ENCODE measurements at regions not wholly inside any gene's neighbourhood (a gene's known extent, or its start where the extent isn't known, plus 50 kb on each side); places are given as distances from the start of the nearest gene placed in this dataset.

DNA sequence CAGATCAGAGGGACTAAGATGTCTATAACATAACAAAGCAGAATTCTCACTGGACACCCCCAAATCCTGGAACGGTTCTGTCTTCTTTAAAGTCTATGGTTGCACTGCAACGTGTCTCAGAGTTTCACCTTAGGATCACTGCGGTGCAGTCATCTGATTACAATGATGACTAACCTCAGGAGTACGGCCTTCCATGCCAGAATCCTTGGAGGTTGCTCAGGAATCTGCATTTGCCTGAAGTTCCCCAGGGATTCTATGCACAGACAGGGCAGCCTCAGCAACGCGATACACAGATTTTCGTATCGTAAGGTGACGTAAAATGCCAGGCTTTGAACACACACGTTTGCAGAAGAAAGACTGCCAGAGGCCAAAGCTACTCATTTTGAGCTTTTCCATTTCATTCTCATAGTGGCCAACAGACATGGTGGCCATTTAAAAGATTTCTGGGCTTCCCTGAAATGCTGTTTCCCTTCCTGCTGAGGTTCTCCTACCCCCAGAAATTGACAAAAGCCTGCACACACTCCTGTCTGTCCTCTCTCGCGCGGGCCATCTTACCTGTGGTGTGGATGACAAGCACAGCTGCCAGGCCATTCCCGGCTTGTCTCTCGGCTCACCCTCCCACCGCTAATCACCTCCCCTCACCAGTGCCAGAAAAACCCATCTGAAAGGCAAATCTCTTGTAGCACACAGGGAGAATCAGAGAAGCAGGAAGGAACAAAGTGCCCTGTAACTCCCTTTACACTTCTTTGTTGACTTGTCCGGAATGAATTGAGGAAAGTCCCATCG, 148.8 kb downstream of the ACKR3 start:
- no peak for DNase-seq (ENCODE audit: low spot score)

DNA sequence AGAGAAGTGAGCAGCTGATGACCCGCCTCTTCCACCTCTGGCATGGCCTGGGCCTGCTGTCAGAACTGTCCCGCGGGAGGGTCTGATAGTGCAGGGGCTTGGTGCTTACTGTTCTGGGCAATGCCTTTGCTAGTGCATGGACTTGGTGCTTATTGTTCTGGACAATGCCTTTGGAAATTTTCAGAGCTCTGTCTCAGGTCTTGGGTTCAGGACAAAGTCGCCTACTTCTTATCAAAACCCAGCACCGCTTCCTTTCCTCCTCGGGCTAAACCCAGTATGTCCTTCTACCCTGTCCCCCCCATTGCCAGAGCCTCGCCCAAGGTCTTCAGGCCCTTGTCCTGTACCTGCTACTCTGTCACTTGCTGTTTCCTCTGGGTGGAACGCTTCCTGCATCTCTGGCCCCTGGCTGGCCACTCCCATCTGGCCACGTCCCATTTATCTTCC, 149.6 kb downstream of the ACKR3 start:
- no peak for DNase-seq (ENCODE audit: low spot score)

DNA sequence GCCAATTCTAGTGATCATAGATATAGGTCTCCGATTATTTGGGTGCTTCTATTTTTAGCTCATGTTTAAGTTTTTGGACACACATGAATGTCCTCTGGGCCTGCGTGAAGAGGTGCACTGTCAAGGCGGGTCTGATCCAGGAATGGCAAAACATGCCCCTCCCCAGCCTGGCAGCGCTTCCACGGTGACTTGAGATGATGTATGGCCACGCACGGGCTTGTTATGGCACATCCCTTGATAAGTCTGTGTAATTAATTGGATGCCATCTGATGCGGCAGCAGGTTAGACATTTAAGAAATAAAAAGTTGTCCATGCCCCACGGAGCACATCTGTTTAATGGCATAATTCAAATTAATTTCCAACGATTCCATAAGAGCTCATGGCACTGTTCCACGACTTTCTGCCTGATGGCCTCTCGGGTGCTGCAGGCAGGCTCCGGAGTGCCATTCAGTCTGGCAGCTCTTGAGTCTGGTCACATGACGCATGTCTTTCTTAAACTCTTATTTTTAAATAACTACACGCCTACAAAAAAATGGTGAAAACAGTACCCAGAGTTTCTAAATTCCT, 151.4 kb downstream of the ACKR3 start:
- DNase-seq (ENCODE audit: low spot score), result no peak

DNA sequence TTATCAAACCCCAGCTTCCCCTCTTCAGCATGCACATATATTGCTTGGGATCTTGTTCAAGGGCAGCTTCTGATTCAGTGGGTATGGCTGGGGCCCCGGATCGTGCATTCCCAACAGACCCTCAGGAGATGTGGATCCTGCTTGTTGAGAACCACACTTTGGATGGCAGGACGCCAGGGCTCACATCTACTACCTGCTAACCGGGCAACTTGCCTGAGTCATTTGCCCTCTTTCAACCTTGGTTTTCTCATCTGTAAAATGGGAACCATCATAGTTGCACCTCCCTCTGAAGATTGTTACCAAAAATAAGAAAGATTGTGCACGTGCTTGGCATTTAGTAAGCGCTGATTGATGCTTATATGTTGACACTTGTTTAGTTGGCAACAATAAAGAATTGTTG, 154.6 kb downstream of the ACKR3 start:
- DNase-seq (ENCODE audit: low spot score), result no peak

DNA sequence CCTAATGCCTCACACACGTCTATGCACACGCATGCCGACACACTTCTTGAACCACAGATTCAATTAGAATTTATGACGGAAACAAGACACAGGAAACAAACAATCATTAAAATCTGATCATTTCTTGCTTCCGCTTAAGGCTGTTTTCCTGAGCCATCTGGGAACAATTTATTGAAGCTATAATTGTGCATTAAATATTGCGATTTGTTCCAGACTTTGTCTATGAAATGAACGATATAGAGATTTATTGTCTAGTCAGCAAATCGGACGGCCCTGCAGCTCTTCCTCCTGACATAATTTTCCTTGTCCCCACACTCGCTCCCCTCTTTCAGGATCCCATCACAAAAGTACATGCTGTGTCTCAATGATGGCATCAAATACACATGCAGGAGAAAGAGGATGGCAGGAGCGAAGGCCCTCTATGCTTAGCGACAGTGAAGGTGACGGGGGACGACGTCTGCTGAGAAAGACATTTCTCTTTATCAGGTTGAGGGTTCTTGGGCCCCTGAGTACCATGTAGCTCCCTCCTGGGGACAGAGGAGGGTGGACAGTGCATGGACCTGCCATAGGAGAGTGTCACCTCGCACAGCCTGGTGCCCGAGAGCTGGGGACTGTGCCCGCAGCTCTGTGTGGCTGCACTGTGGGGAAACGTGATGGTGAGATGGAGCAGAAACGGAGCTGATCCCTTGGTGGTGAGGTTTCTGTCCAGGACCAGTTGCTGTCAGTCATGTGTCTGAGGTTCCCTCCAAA, 157.3 kb downstream of the ACKR3 start:
- no peak for DNase-seq (ENCODE audit: low spot score)

DNA sequence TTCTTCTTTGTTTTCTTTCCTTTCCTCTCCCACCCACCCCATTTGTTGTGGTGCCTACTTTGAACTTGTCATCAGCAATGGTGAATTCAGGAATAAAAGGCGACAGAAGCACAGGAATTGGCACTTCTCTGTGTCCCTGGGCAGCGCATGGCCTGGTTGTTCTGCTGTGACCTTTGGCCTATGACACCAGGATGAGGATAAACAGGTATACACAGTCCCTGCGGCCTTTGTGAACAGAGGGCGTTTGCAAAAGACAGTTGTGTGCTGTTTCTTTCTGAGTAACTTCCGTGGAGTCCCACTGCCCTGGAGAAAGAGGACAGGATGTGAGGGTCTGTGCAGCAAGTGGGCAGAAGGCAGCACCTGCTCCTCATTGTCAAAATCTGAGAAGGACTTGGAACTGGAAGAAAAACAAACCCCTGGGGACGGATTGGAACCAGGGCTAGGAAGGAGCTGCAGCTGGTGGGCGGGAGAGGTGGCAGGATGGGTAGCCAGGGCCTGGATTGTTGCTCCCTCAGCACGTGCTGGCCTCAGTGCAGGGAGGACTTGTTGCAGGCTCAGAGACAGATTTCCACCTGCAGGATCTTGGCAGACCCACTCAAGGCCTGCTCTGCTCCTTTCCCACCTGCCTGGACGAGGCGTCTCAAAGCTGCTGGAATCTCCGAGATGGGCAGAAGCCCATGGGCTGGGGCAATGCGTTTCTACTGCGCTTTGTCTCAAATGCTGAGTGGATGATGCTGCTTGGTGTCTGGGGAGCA, 159.5 kb downstream of the ACKR3 start:
- DNase-seq (ENCODE audit: low spot score), result no peak

DNA sequence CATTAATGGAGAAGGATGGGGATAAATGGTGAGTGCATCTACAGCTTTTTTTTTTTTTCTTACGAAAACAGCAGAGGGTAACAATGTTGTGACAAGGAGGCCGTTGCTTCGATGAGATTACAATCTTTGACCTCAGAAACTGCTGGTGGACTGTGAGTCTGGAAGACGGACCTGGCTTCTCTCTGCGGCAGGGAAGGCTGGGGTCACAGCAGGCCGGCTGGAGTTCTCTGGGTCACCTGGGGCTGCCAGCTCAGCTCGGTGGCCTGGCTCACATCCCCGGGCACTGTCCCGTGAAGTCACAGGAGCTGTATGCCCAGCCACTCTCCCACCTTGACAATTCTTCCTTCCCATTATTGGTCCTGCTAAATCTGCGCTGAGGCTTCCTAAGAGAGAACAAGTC, 160.8 kb downstream of the ACKR3 start:
- DNase-seq (ENCODE audit: low spot score), result no peak

DNA sequence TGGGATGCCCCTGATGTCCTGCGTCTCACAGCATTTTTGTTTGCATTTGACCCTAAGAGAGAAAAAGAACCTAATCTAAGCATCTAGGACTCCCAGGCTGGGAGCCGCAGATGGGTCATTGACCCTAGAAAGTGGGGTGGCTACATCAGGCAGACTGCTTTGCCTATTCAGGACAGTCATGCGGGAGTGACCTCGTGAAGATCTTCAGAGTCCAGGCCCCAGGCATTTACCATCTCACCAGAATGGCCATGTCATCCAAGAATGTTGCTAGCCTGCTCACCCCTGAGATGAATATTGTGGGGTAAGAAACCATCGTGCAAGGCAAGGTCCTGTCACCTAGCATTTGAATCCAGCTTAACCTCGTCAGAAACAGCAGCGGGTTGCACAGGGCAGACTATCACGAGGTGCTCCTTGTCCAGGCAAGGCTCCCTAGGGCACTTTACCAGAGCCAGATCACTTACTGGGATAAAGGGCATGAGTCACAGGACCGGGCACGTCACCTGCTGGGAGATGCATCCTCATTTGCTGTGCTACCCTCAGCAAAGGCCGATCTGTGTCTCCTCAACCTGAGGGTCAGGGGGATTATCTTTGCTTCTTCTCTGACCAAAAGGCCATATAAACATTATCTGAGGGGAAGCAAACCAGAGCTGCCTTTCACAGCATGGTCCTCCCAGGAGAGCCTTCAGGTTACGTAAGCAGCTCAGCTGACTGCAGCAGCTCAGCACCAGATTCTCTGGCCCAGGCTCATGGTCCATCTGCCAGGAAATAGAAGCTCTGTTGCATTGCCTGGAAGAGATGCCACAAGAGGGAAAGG, 162.3 kb downstream of the ACKR3 start:
- no peak for DNase-seq (ENCODE audit: low spot score)

DNA sequence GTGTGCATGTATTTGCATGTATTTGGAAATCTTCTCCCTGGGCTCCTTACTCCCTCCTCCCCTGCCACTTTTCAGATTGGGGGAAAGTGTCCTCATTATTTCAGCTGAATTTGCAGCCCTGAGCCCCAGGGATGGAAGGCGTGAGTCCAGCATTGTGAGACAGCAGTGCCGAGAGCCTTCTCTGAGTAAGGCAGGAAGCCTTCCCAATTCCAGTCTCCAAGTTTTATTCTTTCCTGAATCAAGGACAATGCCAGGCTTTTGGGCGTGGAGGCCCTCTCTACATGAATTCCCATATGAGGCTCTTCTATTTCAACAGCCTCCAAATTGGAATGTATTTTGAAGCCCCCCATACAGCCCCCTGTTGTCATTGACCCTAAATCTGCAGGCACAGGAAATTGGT, 163.5 kb downstream of the ACKR3 start:
- DNase-seq (ENCODE audit: low spot score), result no peak

DNA sequence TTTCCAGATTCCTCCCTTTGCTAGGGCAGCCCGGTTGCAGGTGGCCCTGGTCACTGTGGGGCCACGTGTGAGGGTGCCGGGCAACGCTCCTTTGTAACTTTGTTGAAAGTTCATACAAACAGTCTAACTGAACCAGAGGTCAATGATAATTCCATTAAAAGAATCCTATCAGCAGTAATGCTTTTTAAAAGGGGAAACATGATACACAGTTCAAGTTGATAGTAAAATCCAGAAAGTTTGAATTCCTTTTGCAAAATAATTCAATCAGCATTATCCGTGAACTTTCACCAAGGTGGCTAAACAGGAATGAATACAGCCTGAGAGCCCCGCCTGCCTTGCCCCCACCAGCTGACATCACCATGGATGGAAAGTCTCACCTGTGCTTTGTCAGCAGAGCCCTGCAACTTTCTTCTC, 166.2 kb downstream of the ACKR3 start:
- DNase-seq (ENCODE audit: low spot score), result no peak

DNA sequence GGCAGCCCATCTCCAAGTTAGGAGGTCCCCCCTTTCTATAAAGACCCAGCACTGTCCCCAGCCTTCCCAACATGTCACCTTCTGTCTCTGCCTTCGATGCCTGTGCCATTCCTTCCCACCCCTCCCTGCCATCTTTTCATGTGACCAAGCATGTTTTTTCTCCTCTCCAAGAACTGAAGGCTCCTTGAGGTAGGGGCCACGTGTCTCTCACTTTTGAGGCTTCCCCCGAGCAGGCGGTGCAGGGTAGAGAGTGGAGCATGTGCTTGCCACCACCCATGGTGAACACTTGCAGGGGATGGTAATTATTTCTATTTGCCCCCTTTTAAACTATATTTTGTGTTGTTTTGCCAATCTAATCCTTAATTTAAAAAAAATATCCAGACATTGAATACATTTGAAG, 168.4 kb downstream of the ACKR3 start:
- no peak for DNase-seq (ENCODE audit: low spot score)

DNA sequence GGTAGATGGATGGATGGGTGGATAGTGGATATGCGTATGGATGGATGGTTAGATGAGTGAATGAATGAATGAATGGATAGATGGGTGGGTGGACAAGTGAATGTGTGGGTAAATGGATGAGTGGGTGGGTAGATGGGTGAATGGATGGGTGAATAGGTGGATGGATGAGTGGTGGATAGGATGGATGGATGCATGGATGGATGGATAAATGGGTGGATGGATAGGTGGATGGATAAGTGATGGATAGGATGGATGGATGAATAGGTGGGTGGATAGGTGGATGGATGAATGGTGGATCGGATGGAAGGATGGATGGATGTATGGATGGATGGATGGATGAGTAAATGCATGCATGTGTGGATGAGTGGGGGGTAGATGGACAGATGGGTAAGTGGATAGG, 169.3 kb downstream of the ACKR3 start:
- DNase-seq (ENCODE audit: low spot score), result no peak

DNA sequence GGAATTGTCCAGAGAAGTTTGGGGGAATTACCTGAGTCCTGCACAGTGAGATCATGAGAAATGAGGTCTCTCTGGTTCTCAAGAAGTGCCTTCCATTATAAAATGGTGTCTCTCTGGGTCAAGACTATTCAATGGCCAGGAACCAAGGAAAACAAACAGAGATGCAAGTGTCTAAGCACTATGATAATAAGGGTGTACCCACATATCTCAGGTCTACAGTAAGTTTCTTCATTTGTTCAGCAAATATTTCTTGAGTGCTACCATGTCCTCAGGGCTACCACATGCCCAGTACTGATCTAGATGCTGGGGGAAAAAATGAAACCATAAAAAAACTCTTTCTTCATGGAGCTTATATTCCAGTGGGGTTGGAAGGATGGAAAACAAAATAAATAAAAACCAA, 170.0 kb downstream of the ACKR3 start:
- no peak for DNase-seq (ENCODE audit: low spot score)

DNA sequence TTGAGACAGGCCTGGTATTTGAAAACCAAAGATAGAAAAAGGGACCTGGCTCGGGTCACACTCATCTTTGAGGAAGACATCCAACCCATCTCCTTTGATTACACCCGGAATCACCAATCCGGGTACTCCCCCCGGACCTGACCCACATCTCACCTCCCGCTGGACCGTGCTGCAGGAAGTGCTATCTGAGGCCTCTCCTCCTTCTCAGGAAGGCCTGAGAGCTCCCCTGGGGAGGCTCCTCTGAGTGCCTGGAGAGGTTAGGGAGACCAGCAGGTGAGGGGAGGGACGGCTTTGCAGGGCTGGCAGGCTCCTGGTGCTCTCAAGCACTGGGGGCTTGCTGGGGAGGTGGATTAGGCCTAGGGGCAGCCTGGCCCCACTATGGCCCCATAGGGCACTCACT, 170.9 kb downstream of the ACKR3 start:
- DNase-seq (ENCODE audit: low spot score), result no peak

DNA sequence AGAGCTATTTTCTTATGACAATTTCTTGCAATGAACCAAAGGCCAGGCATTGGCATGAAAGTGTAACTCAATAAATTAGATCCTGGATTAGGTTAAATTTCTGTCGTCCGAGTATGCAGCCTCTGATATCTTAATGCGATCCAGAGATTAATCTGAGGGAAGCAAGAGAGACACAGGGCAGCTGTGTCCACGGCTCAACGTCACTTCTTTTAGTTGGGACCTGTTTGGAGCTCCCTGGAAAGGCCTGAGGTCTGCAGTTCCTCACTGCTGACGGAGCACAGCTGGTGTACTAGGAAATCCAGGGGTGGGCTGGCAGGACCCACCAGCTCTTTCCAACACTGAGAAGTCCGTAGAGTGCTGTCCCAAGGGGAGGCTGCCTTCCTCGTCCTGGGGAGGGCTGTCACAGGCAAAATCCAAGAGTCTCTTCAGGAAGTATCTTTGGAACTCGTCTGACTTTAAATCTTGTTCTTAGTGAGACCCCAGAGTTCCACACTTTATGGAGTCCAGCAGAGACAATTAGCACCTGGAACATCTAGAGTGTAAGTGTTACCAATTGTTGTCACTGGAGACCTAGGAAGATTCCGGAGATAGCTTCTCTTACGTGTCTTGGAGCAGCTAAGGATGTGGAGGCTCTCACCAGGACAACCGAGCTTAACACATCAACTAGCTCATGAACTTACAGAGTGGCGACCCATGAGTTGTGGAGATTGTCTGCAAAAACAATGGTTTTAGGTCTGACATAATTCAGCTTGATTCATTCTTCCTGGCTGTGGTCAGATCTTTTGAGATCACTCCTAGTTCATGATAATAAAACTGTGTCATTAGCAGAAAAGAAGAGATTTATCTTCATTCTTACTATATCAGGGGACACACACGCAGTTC, 173.7 kb downstream of the ACKR3 start:
- DNase-seq (ENCODE audit: low spot score), result no peak

DNA sequence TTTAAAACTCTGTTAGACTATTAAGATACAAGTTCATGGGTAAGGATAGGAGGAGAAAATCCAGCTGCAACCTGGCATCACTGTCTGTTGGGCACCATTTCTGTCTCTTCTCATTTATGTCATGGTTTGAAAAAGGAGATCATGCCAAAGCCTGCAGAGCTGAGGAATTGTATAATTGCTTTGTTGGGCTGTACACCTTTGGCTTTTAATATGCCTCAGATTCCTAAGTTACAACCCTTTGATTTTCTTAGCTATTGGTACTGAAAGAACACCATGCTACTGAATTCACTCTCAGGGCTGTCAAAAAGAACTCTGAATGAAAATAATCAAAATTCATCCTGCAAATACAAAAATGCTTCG, 174.3 kb downstream of the ACKR3 start:
- DNase-seq (ENCODE audit: low spot score), result no peak

DNA sequence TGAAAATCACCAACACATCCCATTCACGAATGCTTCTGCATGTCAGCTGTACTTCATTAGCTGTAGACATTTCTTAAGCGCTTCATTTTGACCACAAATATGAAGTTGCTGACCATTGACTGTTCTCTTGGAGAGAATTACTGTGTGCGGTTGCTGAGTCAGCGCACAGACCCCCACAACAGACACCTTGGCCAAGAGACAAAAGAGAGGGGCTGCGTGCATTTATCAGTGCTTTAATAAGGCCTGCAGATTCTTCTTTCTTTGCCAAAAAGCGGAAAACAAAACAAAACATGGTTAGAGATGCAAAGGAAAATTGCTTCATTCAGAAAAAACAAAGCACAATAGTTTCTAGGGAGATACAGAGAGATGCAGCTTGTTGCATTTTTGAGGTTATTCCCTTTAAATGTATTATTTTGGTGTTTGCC, 174.7 kb downstream of the ACKR3 start:
- no peak for DNase-seq (ENCODE audit: low spot score)

DNA sequence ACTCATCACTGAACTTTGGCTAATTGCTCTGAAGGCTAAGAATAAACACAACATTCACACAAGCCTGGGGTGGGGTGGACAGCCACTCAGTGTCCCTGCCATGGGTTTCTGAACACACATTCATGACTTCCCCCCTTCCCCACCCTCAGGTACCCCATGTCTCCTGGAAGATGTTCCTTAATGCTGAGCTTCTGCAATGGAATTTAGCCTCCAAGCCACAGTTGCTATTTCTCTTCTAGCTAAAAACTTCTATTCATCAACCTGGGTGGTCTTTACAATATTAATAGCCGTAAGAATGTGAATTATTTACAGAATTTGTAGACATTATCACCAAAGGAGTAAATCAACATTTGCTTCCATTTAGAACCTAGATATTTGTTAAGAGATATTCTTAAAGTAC, 175.1 kb downstream of the ACKR3 start:
- no peak for DNase-seq (ENCODE audit: low spot score)

DNA sequence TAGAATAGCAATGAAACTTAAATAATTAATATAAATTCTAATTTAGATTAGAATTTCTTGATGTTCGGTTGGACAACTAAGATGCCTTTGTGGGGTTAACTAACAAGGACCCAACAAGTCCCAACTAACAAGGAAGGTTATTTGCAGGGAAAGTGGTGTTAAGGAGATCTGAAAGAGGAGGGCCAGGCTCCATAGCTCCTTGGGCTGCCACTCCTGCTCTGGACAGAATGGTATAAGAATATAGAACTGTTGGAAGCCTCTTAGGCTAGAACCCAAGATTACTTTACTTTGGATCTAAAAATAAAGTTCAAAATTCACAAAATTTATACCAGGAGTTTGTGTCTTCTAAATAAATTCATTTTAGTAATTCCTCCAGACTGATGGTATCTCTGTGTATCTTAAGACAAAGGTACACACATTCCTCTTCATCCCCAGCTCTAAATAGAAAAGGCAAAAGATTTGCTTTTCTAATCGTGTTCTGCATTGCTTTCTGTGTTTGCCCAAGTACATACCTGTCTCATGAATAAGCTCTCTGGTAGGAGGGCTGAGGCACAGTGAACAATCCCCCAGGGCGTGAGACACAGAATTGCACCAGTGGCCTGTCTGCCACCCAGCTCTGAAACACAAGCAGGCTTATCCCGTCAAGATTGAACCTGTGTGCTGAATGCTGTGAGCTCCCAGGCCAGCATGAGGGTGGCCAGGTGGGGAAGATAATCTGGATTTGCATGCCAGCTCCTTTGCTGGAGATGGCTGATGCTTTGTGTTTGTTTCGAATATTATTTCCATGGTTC, 176.0 kb downstream of the ACKR3 start:
- no peak for DNase-seq (ENCODE audit: low spot score)

DNA sequence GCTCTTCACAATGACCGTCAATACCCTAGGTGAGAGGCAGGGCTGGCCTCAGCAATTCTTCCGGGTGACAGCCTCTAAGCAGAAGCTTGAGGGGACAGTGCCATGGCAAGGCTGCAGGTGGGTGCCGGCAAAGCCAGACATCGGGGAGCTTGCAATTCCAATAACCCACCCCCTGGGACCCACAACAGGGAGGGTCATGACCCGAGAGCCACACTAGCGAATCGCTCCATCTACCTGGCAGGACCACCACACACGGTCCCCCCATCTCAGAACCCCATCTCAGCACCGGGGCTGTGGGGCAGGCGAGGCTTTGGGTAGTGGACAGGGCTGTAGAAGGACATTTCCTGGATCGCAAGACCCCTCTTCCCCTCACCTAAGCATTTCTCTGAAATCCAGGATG, 177.2 kb downstream of the ACKR3 start:
- no peak for DNase-seq (ENCODE audit: low spot score)
